Ectodermal cell (in vitro differentiated cells): ENCODE measurements at regions not wholly inside any gene's neighbourhood (a gene's known extent, or its start where the extent isn't known, plus 50 kb on each side); places are given as distances from the start of the nearest gene placed in this dataset.
"Not testable (repeated sequence)": the region's sequence is repeated elsewhere in the genome, so short reads cannot be mapped to it uniquely, and the experiment has no call there.

Experiments used
- H3K27ac ChIP-seq: 2 replicates; pipeline ENCODE4 v1.7.0; 2013; ENCODE audit warnings: mild to moderate bottlenecking, low read depth, low read length; ENCODE audit not compliant: insufficient read depth, poor library complexity, severe bottlenecking
- H3K27me3 ChIP-seq: 2 replicates; pipeline ENCODE4 v1.7.0; 2013; ENCODE audit warnings: mild to moderate bottlenecking, low read length; ENCODE audit not compliant: insufficient read depth, control insufficient read depth, poor library complexity, severe bottlenecking
- H3K36me3 ChIP-seq: one replicate; pipeline ENCODE4 v1.7.0; 2013; ENCODE audit warnings: low read length; ENCODE audit not compliant: control insufficient read depth, insufficient read depth
- H3K4me1 ChIP-seq: one replicate; pipeline ENCODE4 v1.7.0; 2013; ENCODE audit warnings: low read length; ENCODE audit not compliant: control insufficient read depth, insufficient read depth
- H3K4me3 ChIP-seq: 2 replicates; pipeline ENCODE4 v1.7.0; 2013; ENCODE audit warnings: low read depth, low read length, control low read depth; ENCODE audit not compliant: insufficient read depth
- H3K9me3 ChIP-seq: 2 replicates; pipeline ENCODE4 v1.7.0; 2013; ENCODE audit warnings: mild to moderate bottlenecking, low read length, moderate library complexity; ENCODE audit not compliant: control insufficient read depth
- WGBS, 2 experiments: methylation state at CpG; one replicate each; pipeline ENCODE4 v1.1.7; 2013; ENCODE audit warnings: missing lambda C conversion rate in 2 of 2; 5-methylcytosine and 5-hydroxymethylcytosine counted together

DNA sequence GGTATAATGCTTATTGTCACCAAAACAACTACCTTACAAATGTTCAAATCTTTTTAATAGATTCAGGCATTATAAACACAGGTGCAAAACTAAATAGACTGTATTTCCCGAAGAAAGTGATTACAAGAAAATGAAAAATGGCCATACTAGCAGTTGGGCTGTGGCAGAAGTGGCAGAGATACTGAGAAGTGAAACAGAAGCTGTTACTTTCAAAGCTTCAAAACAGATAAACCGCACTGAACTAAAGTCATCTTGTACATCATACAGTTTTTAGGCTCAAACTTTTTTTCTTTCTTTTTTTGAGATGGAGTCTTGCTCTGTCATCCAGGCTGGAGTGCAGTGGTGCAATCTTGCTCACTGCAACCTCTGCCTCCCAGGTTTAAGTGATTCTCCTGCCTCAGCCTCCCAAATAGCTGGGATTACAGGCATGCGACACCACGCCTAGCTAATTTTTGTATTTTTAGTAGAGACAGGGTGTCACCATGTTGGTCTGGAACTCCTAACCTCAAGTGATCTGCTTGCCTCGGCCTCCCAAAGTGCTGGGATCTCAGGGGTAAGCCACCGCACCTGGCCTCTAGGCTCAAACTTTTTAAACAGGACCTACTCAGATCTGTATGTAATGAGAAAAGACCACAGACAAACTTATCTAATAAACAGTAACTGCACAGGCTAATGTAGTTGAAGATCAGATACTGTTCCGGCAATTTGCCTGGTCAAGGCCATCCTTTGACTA lies 77.9 kb upstream of the SATB2 start:
- 93 to 95% methylated on average over 7 of the region's 7 CpGs for WGBS, 2 experiments
- Histone ChIP-seq H3K27ac (no peak overlapping the region), H3K4me3 (no peak overlapping the region), H3K9me3 (no peaks in the 10 kb centered on the region), H3K27me3 (no peaks in the 10 kb centered on the region), H3K36me3 (no peaks in the 10 kb centered on the region), H3K4me1 (no peaks in the 10 kb centered on the region)

DNA sequence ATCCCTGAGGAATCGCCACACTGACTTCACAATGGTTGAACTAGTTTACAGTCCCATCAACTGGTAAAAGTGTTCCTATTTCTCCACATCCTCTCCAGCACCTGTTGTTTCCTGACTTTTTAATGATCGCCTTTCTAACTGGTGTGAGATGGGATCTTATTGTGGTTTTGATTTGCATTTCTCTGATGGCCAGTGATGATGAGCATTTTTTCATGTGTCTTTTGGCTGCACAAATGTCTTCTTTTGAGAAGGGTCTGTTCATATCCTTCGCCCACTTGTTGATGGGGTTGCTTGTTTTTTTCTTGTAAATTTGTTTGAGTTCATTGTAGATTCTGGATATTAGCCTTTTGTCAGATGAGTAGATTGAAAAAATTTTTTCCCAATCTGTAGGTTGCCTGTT lies 76.1 kb upstream of the SATB2 start:
- H3K27me3 ChIP-seq, H3K36me3 ChIP-seq, H3K9me3 ChIP-seq, H3K27ac ChIP-seq, H3K4me3 ChIP-seq, H3K4me1 ChIP-seq: not testable (repeated sequence)
- WGBS, 2 experiments, result 93 to 100% methylated on average over 2 of the region's 3 CpGs

DNA sequence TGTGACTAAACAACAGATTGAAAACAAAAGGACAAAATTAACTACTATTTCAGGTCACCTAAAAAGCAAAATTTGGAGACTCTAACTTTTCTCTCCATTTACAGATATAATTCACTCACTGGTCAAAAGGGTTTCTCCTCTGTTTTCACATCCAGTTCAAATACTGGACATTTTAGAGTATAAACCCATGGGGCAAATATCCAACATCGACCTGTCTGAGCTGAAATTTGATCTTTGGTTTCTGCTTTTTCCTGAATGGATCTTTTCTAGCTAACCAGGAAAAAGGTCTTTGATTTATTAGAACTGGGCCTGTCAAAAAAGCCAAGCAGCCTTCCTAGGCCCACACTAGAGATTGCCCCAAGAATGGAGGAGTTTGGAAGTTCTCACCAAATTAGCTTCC lies 69.3 kb upstream of the SATB2 start:
- Histone ChIP-seq H3K36me3 (no peaks in the 10 kb centered on the region), H3K4me3 (no peak overlapping the region), H3K27me3 (no peaks in the 10 kb centered on the region), H3K27ac (no peak overlapping the region), H3K4me1 (no peaks in the 10 kb centered on the region), H3K9me3 (no peaks in the 10 kb centered on the region)
- WGBS, 2 experiments, result 89 to 96% methylated on average over 1 of the region's 1 CpG

DNA sequence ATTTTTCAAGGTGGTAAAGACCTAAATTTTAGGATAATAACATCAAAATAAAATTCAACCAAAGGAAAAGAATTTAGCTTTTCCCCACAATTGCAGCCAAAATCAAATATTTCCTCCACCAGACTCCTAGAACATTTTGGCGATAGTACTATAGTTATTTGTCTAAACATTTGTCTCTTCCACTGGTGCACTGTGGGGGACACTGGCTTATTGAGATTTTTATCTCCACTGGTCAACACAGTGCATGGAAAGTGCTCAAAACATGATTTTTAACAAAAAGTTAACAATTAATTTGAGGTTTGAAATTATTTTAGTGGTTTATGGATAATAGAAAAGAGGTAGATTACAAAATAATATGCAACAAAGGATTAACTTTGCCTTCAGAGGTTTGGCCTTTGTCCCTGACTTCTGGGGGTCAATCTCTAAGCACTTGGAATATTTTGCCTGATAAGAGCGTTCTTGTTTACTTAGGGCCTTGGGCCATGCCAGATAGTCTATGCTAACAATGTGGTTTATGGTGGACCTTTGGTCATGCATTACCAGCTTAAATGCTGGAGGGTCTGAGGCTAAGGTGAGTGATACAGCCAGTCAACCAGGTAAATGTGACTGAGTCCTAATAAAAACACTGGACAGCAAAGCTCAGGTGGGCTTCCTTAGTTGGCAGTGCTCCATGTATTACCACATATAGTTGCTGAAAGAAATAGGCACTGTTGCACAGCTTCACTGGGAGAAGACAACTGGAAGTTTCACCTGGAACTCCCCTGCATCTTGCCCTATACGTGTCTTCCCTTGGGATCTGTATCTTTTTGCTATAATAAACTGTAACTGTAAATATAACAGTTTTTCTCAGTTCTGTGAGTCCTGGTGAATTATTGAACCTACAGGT lies 67.2 kb upstream of the SATB2 start:
- H3K4me3 ChIP-seq, result no peak overlapping the region
- 97 to 99% methylated on average over 2 to 3 of the region's 3 CpGs for WGBS, 2 experiments
- H3K27me3 ChIP-seq, result no peaks in the 10 kb centered on the region
- H3K9me3 ChIP-seq, result no peaks in the 10 kb centered on the region
- H3K36me3 ChIP-seq, result no peaks in the 10 kb centered on the region
- no peaks in the 10 kb centered on the region for H3K4me1 ChIP-seq
- H3K27ac ChIP-seq, result no peak overlapping the region

DNA sequence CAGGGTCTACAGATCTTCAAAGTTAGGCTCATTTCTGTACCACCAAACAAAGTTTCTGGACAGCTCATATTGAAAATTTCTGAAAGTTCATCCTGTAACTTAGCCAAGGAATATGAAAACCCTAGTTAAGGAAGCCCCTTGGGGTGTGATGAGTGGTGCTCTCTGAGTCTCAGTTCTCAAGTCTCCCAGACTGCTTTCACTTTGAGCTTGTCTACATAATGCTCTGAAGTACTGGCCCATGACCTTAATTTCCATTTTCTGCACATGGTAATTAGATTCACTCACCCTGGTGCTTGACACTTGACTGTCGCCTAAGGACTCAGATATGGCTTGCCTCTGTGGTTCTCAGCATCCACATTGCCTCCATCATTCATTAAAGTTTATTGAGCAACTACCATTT lies 51.7 kb upstream of the SATB2 start:
- Histone ChIP-seq H3K4me3 (no peak overlapping the region), H3K27me3 (no peaks in the 10 kb centered on the region), H3K4me1 (no peaks in the 10 kb centered on the region), H3K27ac (no peak overlapping the region), H3K9me3 (no peaks in the 10 kb centered on the region), H3K36me3 (no peaks in the 10 kb centered on the region)
- WGBS, 2 experiments, result 87 to 92% methylated on average over 1 of the region's 1 CpG
